Endometrium (tissue), 2 donors: ENCODE measurements at regions not wholly inside any gene's neighbourhood (a gene's known extent, or its start where the extent isn't known, plus 50 kb on each side); places are given as distances from the start of the nearest gene placed in this dataset.

Source experiments
- FAIRE-seq: peaks from 2 replicates; lab custom pipeline; 2012; peaks lifted over from hg19 to GRCh38; lab: Jason Lieb, UNC
- donor health status: control.
- donor health status: control.

DNA sequence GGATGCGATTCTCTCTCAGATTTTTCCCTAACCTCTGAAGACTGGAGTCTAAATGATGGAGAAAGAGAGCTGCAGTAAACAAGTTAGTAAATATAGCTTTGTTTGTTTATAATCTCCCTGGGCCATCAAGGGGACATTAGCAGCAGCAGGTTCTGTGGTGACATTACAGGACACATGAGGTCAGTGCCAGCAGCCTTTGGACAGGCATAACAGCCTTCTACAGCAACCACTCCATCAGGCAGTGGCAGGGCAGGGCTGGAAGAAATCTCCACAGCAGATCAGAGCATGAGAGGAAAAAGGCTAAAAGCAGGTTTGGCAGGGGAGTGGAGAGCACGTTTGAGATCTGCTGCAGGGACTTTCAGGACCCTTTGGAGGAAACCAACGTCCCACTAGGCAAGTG, 127.6 kb upstream of the ACP3 start:
- no peak for FAIRE-seq

DNA sequence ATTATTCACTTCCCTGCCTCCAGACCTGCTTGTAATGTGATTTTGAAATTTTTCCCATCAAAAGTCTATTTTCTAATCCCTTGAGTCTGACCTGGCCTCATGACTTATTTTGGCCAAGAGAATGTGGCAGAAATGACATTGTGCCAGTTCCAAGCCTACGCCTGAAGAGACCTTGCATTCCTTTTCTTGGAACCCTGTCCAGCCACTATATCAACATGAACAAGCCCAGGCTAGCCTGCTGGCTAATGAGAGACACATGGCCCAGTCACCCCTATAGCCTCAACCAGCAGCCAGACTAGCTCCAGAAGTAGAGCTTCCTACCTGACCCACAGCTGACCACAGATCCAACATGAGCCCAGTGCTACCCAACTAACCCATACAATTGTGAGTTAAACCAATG, 121.1 kb upstream of the ACP3 start:
- no peak for FAIRE-seq

DNA sequence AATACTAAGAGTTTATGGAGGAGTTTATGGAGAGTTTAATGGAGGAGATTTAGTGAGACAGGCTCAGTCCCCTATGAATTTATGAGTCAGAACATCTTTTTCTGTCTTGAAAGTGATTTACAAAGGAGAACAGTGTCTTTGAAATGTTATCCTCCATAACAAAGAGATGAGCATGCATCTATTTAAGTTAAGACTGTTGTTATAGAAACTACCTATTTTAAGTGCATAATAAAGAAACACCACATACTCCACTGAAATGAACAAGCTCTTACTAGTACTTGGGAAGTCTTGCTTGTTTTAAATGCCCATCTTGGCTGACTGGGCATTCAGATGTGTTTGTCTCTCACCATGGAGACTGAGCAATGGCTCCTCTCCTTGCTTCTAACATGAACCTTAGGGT, 118.7 kb upstream of the ACP3 start:
- no peak for FAIRE-seq

DNA sequence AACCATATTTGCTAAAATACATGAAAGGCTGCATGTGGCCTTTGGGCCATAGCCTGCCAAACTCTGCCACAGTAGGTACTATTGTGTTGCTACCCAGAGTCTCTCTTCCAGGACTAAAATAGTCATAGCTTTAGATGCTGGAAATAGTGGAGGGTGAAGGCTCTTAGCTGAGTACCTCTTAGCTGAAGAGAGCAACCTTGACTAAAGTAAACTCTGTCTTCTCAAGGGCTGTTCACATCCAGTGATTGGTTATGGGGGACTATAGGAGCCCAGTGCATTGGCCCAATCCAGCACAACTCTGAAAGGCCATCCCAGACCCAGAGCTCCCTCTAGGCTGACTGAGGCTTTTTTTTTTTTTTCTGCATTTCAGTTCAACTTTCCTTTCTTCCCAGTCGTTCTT, 117.8 kb upstream of the ACP3 start:
- no peak for FAIRE-seq

DNA sequence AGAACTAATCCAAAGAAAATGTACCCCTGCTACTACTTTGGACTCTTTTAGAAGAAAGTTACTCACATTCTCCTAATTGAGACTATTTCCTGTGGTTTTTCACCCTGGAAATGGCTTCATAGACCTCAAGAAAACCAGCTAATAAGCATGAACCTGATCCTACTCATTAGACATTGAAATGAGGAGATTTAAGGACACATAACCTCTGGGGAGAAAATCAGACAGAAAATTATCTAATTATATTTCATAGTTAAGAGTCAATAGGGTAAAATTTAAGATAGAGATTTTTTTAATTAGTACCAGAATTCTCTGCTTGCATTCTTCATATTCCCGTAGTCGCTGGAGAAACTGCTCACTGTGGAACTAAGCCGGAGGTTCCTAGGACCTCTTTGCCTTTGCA, 114.6 kb upstream of the ACP3 start:
- FAIRE-seq, result no peak

DNA sequence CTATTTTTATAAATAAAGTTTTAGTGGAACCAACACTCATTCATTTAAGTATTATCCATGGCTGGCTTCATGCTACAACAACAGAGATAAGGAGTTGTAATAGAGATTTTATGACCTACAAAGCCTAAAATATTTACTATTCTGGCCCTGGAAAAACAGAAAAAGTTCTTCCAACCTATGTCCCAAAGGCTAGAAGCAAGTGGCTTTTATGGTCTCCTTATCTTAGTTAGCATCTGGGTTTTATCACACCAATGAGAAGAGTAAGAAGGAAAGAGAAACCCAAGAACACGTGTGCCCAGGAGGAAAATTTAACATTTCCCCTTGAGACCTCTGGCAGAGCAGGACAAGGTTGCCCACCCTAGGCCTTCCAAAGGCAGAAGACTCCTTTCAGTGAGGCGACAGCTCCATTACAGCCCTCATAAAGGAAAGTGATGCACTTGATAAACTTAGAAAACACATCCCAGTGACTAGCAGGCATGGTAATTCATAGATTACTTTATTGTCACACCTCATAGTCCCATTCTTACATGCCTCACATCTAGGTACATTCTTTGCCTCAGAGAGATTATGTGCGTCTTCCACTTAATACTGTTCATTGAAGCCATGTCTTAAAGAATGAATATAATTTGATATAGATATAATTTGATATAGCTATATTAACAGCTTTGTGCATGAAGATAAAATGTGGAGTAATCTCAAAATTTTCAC, 113.2 kb upstream of the ACP3 start:
- no peak for FAIRE-seq

DNA sequence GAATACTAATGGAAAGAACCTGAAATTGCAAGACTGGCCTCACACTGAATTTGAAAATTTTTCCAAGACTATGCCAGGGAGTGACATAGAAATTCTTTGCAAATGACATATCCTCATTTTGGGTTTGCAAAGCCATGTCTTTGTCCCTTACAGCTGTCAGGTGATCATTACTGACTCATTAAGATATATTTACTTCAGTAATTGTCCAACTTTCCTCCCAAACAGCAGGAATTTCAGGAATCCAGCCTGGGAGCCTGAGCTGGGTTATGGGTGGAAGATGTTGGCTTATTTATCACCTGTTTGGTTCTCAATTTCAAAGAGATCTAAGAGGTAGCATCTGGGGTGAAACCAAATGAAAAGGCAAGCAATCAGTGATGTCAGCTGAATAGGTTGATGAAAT, 111.6 kb upstream of the ACP3 start:
- no peak for FAIRE-seq

DNA sequence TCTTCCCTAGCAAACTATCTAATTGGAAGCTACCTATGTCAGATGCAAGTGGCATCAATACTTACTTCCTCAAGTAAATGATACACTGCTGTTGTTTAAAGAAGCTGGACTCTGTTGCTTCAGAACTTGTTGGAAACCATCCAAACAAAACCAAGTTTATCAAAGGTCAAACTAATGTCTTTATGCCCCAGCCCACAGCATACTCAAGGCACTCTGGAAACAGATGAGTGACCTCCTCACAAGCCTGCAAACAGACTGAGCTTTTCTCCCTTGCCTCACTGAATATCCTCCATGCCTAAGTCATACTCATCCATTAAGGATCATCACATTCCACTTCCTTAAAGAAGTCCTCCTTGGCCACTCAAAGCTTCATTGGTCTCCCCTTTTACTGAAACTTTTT, 107.4 kb upstream of the ACP3 start:
- FAIRE-seq, result no peak

DNA sequence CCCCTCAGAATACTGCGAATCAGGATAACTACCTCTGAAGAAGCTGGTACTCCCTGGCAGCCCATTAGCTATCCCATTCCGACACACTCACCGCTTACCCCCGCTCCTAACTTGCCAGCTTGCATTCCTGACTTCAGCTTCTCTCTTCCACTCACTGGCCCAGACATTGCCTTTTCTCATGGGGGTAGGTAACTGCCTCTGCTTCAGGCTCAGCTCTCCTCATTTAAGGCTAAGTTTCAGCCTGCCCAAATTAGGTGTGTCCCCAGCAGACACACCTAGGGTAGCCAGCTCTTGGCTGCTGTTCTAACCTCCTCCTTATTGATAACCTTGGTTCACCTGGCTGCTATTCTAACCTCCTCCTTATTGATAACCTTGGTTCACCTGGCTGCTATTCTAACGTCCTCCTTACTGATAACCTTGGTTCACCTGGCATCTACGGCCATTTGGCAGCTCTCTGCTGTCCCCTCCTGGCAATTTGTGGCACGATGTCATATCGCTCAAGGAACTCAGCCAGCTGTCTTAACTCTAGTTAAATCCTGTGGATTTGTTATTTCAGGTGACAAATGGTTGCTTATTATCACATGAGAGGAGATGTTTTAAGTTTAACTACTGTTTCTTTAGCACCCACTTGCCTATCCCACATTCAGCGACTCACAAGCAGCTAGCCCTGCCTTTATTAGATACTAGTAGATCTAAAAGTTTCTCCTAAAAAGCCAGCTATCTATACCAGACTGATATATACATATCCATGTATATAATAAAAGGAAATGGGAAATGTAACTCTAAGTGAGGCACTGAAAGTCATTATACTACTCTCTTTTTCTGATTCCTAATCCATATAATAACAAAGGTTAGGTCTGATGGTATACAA, 106.5 kb upstream of the ACP3 start:
- FAIRE-seq, result no peak

DNA sequence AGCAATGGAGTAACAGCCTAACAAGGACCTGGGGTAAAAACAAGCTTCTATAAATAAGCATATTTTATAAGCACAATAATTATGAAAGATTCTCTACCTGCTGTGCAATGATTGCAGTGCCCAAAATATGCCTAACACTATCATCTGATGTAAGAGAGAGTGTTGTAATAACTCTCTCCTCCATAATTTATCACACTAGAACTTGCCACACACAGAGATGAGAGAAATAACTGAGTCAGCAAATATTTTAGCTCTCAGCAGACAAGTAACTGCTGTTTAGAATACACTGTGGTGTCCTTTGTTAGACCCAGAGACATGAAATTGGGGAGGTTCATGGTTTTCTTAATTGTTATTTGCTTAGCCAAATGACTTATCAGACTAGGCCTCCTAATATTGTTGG, 105.3 kb upstream of the ACP3 start:
- peak; percentile 77 for FAIRE-seq

DNA sequence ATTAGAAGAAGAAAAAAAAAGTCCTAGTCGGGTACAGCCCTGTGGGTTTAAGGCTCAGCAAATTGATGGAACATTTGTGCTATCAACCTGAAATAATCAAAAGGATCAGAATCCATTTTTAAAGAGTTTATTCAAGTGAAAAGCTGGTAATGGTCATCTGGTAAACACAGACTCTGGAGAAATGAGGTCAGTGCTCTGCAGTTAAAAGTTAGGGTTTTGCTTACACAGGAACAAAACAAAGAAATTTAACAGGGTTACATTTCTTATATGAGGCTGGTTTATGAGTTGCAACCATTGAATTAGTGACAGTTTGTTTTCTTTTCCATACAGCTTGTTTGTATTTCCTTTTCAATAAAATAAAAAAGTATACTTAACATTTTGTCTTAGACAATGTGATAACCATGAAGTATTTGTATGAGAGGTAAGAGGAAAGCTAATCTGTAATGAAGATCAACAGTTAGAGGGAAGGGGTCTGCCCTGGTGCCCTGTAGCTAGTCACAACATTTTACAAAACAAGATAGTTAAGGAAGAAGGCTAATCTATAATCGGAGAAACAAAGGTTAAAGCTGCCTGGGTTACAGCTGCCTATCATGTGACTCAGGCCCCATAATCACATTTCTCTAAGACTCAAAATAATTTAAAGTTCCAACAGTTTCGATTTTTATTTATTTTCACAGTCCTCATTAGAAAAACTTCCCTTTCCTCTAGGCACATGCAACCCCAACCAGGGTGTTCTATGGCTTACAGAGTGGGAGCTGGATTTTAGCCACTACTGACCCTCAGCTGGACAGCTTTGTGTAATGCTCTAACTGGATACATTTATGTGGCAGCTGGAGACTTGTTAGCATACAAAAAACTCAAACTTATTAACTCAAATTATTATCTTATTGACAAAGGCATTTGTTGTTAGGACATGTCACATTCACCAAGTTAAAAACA, 98.1 kb upstream of the ACP3 start:
- peak; percentile 80 for FAIRE-seq

DNA sequence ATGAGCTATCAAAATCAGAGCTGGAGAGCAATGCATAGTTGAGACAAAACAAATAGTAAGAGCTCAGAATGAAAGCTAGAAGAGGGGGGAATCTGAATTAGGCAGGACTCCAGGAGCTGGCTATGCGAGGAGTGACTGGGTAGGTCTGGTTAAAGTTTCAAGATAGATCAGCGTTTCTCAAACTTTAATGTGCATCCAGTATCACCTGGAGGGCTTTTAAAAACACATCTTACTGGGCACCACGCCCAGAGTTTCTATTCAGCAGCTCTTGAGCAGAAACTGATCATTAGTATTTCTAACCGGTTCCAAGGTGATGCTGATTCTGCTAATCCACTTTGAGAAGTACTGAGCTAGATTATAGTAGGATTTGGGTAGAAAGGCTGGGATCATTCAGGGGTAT, 96.2 kb upstream of the ACP3 start:
- FAIRE-seq, result no peak

DNA sequence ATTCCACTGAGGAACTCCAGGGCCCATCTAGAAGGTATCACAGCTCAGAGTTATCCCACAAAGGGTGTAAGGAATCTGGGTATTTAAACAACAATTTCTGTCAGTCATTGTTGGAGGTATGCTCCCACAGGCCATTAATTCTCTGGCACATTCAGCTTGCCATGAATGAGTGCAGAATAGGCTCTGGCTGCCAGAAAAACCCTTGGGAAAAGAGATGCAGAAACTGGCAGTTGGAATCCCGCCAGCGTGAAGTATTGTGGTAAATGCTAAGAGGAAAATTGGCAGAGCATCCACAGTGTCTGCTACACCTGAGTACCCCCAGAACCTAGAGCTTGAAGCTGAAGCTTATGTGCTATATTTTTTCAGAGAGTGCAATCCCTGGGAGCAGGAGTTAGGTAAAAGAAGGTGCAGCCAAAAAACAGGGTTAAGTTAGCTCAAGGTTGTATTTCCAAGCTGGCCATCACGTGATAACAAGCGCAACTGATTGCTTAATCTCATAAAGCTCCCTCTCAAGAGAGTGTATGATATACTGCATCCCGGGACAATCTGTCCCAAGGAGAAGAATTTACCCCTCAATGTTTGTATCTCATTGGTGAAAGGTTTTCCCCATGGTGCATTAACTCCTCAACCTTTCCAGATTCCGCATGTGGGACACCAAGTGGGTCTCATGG, 94.2 kb upstream of the ACP3 start:
- no peak for FAIRE-seq

DNA sequence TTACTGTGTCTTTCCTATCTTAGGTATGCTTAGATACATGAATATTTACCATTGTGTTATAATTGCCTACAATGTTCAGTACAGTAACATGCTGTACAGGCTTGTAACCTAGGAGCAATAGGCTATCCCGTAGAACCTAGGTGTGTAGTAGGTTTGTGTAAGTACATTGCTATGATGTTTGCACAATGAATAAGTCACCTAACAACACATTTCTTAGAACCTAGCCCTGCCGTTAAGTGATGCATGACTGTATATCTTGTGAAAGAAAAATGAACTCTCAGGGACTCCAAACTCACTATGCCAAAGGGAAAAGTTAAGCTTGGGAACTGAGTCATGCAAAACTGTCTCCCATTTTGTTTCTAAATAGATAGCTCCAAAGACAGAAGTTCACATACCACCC, 91.5 kb upstream of the ACP3 start:
- FAIRE-seq, result no peak

DNA sequence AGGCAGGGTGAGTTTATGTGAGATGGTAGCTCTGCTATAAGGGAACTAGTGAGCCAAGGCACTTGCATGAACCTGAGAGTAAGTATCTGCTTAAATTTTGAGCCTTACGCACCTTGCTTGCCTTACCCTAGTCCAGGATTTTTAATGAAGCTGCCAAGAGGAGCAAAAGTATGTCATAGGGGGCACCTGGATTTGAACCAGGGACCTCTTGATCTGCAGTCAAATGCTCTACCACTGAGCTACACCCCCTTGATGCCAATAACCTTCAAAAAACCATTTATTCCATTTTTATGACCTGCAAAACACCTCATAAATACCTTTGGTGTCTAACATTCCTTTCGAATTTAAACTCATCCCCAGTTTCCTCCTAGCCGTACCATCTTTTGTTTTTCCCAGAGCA, 88.3 kb upstream of the ACP3 start:
- FAIRE-seq, result no peak

DNA sequence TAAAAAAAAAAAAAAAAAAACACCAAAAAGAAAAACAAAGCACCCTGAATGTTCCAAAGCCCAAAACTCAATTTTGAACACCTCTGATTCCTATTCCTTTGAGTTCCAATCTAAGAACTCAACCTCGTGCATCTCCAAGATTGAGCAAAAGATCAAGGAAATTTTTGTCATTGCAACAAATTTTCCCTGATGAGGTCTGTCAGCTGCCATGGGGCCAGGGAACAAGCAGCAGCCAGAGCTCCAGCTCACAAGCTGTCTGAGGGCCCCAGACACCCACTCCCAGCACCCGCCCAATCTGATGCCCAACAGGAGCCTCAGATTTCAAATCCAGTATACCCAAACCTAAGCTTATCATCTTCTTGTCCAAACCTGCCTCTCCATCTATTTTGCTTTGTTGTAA, 87.6 kb upstream of the ACP3 start:
- FAIRE-seq, result no peak

DNA sequence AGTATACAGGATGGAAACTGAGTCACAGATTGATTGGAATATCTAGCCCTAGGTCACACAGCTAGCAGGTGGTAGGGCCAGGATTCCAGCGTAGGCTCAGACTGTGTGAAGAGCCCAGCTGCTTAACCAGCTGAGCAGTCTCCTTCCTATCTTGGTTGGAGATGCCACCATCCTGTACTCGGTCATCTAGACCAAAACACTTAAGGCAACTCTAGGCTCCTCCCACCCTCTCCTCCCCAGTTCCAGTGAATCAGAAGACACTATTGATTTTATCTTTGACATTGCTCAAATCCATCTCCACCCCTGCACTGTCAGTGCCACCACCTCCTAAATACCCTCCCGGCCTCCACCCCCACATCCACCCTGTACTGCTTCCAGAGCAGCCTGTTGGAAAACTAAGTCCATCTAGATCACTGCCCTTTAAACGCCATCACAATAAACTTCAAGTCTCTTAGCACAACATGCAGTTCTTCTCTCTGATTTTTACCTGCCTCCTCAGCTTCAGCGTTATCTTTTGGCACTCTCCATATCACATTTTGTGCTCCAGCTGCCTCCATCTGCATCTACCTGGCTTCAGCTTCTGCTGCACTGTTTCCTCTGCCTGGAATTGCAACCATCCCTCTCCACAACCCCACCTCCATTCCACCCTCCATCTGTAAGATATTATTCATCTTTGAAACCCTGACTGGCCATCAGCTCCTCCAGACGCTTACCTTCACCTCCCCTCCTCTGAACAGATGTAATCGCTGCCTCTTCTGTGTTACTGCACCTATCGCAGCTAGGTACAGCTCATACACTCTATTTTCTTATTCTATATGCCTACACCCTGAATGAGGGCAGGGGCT, 86.8 kb upstream of the ACP3 start:
- no peak for FAIRE-seq

DNA sequence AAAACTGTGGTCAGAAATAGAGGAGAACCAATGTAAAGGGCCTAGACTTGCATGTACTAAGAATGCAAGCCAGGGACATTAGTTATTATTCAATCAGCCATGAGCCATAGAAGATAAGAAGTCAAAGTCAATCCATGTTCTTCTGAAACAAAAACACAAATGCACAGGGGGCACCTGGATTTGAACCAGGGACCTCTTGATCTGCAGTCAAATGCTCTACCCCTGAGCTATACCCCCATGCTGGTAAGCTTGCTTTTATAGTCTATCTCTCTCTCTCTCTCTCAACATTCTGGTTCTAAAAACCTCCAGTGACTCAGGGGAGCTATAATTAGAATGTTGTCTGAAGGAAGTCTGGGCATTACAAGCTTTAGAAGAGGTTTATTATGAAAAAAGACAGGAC, 85.6 kb upstream of the ACP3 start:
- FAIRE-seq, result no peak

DNA sequence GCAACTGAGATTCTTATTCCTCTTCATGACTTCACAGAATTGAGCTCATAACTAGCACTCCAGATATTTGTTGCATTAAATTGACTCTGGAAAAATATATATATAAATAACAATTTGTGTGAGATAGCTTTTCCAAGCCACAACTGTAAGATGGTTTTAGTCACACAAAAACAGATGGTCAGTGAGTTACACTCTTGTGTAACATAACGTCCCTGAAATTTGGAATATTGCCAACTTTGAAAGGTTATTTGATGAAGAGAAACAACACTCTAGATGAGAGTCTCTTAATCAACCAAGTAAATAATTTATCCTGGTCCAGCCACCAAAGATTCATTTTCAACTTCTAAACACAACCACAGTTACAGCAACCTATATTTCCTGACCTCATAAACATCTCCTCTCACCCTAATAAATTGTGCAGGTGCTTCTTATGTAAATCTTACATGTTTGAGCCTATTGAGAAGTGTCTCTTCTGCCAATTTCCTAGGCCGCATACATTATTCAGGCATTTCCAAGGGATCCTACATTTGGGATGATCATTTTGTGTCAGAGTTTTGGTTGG, 84.9 kb upstream of the ACP3 start:
- no peak for FAIRE-seq

DNA sequence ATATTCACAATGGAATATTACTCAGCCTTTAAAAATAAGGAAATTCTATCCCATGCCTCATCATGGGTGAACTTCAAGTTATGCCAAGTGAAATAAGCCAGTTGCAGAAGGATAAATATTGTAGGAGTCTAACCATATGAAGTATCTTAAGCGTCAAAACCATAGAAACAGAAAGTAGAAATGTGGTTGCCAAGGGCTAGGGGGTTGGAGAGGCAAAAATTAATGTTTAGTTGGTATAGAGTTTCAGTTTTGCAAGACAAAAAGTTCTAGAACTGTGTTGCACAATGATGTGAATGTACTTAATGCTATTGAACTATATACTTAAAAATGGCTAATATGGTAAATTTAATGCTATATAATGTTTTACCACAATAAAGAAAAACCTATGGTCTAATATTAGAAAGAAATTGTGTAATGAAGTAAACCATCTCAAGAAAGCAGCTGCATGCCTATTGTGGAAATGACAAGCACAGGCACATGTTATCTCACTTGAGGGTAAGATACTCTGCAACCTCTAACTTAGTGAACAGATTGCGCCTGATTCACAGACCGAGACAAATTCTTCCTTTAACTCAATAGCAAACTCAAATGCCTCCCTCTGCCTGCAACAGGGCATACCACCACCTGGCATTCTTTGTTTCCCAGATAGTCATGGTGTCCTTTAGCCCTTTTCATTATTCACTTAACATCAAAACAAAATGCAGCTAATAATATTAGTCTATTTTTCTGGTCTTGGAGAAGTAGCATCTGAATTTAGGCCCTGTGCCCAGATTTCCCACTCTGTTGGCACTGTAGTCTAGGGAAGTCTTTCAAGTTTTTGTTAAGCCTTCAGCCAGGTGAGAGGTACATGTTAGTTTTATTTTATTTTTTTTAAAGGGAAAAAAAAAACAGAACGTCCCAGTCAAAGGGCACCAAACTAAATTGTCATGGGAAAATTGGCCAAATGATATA, 80.2 kb upstream of the ACP3 start:
- no peak for FAIRE-seq
